ENCODE measurements at regions not wholly inside any gene's neighbourhood (a gene's known extent, or its start where the extent isn't known, plus 50 kb on each side); places are given as distances from the start of the nearest gene placed in this dataset.

GRCh38 chr2:118643294-118643693, 204.2 kb downstream of the EN1 start:
- TF ChIP-seq, protein P1, sequence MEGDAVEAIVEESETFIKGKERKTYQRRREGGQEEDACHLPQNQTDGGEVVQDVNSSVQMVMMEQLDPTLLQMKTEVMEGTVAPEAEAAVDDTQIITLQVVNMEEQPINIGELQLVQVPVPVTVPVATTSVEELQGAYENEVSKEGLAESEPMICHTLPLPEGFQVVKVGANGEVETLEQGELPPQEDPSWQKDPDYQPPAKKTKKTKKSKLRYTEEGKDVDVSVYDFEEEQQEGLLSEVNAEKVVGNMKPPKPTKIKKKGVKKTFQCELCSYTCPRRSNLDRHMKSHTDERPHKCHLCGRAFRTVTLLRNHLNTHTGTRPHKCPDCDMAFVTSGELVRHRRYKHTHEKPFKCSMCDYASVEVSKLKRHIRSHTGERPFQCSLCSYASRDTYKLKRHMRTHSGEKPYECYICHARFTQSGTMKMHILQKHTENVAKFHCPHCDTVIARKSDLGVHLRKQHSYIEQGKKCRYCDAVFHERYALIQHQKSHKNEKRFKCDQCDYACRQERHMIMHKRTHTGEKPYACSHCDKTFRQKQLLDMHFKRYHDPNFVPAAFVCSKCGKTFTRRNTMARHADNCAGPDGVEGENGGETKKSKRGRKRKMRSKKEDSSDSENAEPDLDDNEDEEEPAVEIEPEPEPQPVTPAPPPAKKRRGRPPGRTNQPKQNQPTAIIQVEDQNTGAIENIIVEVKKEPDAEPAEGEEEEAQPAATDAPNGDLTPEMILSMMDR (IDR thresholded peaks at IDR 0.05): no peak
- no peak for TF ChIP-seq POLR2A (IDR thresholded peaks at IDR 0.05)

All from adrenal gland (tissue), 5 donors.